Liver (tissue), 3 donors: ENCODE measurements at regions not wholly inside any gene's neighbourhood (a gene's known extent, or its start where the extent isn't known, plus 50 kb on each side); places are given as distances from the start of the nearest gene placed in this dataset.

Source experiments
- CTCF ChIP-seq: fragments of 150-350 bp; IDR thresholded peaks from 2 replicates; pipeline ENCODE4 v1.5.1; 2017; ENCODE audit warnings: improper control_type of control experiment, low read depth, low read length; ENCODE audit not compliant: missing input control
- HNF4A ChIP-seq, 2 donors: conservative IDR thresholded peaks; 2 replicates each; pipeline ENCODE4 v1.6.1; 2016; ENCODE audit warnings: antibody characterized with exemption in 2 of 2, mild to moderate bottlenecking in 2 of 2
- RAD21 ChIP-seq, 2 donors: IDR thresholded peaks; 2 replicates each; pipeline ENCODE4 v1.6.1; 2016; ENCODE audit warnings: antibody characterized with exemption in 2 of 2, mild to moderate bottlenecking in 2 of 2
- TF ChIP-seq, protein P1 (sequence below): IDR thresholded peaks from 2 replicates; pipeline ENCODE4 v1.6.1; 2016; ENCODE audit warnings: antibody characterized with exemption
- donor health status: healthy.
- donor health status: healthy.

DNA sequence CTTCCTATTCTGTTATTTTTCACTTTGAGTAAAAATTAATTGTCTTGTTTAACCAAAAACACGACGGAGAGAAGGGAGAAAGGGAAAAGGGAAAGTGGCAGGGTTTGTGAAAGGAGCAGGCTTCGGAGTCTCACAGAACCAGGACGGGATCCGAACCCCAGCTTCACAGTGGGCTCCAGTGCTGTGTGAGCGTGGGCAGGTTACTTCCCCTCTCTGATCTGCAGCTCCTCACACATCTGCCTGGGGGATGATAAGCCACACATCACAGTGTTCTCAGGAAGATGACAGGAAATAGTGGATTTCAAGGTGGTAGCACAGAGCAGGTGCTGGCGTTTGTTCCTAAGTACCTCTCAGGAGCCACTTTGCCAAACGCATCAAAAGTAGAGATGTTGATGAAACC, 94.2 kb upstream of the GPR26 start:
- TF ChIP-seq RAD21 (IDR thresholded peaks at IDR 0.05) (no peak), CTCF (no peak), HNF4A (conservative IDR thresholded peaks at IDR 0.05) (no peak)
- TF ChIP-seq, protein P1, sequence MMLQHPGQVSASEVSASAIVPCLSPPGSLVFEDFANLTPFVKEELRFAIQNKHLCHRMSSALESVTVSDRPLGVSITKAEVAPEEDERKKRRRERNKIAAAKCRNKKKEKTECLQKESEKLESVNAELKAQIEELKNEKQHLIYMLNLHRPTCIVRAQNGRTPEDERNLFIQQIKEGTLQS = no peak
